ENCODE measurements at regions not wholly inside any gene's neighbourhood (a gene's known extent, or its start where the extent isn't known, plus 50 kb on each side); places are given as distances from the start of the nearest gene placed in this dataset.
"Not testable (repeated sequence)": the region's sequence is repeated elsewhere in the genome, so short reads cannot be mapped to it uniquely, and the experiment has no call there.

GRCh38 chr20:53814060-53814459, 220.4 kb upstream of the ZNF217 start:
- no peak for DNase-seq

GRCh38 chr20:53813636-53814035, 220.0 kb upstream of the ZNF217 start:
- no peak for DNase-seq

DNA sequence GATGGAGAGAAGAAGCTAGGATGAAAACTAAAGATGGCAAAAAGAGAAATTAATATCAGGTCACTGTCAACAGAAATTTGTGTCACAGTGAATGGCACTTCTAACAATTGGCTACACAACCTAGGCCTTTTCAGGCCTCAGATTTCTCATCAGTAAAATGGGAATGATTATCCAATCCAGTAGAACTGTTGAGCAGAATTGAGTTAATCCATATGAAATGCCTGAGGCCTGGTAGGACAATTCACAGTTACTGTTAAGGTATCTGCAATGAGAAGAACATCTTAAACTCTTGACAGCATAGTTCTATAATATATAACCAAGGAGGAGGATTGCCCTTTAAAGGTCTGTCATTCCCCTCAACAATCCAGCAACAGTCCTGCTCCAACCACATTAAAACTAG, 217.9 kb upstream of the ZNF217 start:
- DNase-seq, result no peak

DNA sequence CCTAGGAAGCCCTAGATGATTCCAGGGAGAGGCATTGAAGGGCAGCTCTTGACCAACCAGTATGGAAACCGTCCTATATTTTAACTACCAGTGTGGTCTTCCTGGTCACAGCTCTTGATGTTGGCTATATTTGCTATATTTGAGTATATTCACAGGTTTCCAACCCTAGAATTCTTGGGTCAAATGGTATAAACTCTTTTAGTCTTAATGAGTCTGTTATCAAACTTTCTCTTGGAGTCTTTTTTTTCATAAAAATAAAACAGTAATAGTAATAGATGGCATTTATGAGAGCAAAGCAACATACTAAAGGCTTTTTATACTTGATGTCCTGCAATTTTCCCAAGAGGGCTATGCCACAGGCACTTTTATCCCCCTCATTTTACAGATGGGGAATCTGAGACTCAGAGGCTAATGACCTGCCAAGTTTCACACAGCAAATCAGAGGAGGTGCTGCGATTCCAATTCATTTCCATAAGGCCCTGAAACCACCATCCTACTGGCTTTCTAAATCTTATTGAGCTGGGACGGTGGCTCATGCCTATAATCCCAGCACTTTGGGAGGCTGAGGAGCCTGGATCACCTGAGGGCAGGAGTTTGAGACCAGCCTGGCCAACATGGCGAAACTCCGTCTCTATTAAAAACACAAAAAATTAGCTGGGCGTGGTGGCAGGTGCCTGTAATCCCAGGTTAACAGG, 217.2 kb upstream of the ZNF217 start:
- no peak for DNase-seq

DNA sequence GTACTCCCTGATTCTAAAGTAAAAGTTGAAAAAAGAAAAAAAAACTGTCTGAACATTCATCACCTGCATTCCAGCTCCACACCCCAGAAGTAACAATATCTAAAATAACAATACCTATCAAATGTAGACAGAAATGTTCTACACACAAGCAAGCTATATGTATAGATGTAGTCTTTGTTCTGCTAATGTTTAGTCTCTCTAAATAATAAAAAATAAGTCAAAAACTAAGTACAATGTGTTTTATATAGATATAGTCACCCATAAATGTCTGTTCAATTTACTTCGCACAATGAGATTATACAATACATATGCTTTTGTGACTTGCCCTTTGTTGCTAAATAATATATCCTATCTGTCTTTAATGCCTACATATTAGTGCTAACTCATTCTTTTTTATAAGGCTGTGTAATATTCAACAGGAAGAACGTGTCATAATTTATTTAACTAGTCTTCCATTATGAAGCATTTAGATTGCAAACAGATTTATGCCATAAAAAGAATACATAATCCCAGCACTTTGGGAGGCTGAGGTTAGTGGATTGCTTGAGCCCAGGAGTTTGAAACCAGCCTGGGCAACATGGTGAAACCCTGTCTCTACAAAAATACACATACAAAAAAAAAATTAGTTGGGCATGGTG, 216.2 kb upstream of the ZNF217 start:
- DNase-seq, result no peak

DNA sequence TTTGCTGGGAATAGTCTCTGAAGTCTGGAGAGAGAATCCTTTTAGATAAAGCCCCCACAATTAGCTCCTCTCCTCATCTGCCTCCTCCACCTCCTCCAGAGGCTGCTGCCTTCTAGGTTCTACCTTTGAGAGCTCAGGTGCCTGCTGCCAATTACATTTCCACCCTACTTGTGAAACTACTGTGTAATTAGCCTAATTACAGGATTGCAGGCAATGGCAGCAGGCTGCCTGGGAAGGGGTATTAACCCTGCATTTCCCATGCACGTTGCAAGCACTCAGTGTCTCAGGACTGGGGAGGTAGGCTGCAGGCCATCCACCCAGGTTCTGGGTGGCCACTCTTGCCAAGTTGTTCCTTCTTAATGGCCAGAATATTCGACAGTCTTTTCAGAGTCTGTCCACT, 215.6 kb upstream of the ZNF217 start:
- no peak for DNase-seq

DNA sequence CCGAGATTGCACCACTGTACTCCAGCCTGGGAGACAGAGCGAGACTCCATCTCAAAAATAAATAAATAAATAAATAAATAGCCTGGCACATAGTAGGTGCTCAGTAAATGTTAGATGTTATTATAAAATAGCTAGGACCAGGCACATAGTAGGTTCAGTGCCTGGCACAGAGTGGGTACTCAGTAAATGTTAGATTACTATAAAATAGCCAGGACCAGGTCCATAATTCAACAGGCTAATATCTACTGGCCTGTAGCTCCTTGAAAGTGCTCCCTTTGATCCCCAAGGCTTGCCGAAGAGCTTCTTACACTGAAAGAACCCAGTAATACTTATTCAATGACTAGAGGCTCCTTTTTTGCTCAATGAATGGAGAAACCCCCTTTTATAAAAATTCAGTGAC, 215.1 kb upstream of the ZNF217 start:
- DNase-seq, result no peak

DNA sequence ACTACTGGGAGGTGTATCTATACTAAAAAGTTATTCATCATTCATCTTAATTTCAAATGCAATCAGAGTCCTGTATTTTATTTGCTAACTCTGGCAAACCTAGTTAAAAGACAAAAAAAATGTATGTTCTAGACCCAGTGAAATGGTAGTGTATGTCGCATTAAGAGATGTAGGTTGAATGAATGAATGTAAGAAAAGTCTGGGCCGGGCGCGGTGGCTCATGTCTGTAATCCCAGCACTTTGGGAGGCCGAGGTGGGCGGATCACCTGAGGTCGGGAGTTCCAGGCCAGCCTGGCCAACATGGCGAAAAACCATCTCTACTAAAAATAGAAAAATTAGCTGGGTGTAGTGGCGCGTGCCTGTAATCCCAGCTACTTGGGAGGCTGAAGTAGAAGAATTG, 214.7 kb upstream of the ZNF217 start:
- not testable (repeated sequence) for DNase-seq

DNA sequence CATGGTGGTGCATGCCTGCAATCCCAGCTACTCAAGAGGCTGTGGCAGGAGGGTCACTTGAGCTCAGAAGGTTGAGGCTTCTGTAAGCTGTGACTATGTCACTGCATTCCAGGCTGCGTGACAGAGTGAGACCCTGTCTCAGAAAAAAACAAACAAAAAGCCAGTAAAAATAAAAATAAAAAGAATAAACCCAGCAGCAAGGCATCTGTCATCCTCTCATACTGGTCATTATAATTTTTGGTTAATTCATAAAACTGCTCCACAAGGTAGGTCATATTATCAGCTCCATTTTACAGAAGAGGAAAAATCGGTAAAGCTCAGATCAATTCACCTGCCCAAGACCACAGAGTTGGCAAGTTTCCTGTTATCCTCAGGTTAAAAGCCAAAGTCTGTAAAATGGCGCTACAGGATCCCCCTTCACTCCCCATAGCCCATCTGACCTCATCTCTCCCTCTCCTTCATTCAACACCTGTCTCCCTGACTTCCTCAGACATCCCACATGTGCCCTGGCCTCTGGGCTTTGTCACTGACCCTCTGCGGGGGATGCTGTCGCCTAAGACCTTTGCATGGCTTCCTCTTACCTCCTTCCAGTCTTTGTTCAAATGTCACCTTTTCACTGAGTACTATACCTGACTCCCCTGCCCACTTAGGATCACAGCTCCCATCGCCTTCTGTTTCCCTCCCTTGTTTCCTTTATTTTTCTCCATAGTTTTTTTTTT, 213.2 kb upstream of the ZNF217 start:
- no peak for DNase-seq

DNA sequence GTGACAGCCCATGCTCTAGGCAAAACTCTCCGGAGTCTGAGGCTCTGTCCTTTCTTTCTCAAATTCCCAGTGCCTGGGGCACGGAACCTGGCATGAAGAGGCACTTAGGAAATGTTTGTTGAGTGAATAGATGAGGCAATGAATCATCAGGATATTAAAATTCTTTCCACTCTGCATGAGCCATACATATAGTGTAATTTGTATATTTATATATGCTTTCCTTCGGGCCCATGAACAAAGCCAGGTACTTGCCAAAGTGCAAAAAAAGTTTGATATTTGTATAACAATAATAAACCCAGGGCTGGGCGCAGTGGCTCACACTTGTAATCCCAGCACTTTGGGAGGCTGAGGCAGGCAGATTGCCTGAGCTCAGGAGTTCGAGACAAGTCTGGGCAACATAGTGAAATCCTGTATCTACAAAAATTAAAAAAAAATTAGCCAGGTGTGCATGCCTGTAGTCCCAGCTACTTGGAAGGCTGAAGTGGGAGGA, 212.3 kb upstream of the ZNF217 start:
- peak; percentile 94 for DNase-seq

DNA sequence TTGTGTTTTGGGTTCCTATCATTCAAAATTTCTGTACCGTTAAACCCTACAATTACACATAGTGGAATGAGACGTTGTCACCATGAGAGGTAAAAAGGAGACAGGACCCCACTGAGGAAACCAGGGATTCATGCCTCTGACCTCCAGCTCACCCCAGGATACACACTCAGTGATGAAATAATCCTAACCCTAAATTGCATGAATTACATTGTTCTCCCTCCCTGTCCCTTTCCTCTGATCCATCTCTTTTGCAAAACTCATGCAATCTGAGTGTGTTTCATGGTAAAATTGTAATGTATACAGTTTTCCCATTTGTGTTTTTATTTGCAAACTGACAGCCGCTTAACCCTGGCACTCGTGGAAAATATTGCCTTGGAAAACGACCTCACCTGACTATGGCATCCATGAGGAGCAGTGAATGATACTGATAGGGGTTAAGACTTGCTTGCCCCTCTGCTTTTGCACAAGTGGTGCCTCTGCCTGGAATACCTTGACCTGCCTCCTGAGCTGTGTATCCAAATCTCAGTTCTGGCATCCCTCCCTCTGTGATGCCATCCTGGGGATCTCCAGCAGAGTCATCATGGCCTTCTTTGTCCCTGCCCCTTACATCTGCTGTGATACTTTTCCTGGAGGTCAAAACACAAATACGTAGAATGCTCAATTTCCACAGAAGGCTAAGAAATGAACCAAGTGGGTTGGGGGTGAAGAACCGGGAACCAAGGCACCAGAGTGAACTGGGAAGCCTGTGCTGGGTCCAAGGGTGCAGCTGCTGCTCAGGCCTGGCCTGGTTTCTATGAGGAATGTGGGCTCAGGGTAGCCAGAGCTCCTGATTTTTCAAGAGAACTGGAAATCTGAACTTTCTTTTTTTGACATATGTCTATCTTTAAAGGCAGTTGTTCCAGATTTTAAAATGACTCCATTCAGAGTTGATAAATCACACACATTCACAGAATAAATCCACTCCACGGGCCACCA, 211.6 kb upstream of the ZNF217 start:
- peak; percentile 36 for DNase-seq

DNA sequence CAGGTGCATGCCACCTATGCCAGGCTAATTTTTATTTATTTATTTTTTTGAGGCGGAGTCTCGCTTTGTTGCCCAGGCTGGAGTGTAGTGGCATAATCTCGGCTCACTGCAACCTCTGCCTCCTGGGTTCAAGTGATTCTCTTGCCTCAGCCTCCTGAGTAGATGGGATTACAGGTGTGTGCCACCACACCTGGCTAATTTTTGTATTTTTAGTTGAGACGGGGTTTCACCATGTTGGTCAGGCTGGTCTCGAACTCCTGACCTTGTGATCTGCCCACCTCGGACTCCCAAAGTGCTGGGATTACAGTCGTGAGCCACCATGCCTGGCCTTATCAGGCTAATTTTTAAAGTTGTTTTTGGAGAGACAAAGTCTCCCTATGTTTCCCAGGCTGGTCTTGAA, 210.7 kb upstream of the ZNF217 start:
- not testable (repeated sequence) for DNase-seq

DNA sequence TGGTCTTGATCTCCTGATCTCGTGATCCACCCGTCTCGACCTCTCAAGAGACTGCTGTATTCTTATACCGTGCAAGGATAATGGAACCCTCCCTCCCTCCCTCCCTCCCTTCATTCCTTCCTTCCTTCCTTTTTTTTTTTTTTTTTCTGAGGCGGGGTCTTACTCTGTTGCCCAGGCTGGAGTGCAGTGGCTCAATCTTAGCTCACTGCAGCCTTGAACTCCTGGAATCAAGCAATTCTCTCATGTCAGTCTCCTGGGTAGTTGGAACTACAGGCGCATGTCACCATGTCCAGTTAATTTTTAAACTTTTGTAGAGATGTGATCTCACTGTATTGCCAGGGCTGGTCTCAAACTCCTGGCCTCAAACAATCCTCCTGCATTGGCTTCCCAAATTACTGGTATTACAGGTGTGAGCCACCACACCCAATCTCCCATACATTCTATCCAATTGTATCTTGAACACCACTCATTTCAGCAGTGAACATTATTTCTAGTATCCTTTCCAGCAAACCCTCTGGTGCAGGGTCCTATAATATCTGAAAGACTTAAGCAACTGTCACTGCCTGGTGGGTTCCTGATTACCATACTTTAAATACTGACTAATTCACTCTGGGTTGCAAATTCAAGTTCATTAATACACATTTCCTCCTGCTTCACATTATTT, 210.0 kb upstream of the ZNF217 start:
- no peak for DNase-seq

GRCh38 chr20:53801609-53802370, 208.2 kb upstream of the ZNF217 start:
- no peak for DNase-seq

DNA sequence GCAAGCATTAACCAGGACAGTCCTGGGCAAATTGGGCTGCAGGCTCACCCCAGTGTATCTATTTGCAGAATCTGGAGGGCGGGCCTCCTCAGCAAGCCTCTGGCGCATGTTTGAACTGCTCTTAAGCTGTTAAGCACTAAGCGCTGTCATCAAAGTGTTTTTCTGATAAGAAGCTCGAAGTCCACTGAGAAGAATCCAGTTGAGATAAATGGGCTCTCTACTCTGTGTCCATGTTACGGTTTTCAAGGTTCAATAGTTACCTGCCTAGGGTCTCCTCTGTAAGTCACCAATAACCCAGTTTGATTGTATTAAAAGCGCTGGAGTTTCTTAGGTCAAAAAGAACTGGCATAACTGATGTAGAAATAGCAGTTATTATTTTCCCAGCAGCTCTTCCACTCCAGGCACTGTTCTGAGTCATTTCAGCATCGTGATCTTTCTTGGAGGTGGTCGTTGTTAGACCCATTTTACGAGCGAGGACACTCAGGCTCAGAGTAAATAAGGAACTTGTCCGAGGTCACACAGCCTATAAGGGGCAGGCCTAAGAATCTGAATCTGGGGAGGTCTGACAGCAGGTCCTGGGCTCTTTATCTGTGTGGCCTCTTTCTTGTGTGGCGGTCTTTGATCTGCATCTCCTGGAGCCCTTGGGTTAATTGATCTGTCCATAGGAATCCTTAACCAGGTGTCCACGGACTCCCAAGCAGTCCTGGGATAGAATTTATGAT, 207.4 kb upstream of the ZNF217 start:
- no peak for DNase-seq

DNA sequence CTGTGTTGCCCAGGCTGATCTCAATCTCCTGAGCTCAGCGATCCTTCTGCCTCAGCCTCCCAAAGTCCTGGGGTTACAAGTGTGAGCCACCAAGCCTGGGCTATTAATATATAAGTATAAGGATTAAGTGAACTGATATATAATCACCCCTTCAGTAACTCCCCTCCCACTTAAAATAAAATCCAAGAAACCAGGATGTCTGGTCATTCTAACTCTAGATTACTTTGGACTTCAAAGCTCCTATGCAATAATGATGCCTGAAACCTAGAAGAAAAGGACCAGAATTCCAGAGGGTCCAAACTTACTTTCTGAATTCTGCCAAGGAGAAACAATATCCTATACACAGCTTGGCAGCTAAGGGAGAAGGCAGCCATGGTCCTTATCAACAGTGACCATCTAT, 206.8 kb upstream of the ZNF217 start:
- no peak for DNase-seq

DNA sequence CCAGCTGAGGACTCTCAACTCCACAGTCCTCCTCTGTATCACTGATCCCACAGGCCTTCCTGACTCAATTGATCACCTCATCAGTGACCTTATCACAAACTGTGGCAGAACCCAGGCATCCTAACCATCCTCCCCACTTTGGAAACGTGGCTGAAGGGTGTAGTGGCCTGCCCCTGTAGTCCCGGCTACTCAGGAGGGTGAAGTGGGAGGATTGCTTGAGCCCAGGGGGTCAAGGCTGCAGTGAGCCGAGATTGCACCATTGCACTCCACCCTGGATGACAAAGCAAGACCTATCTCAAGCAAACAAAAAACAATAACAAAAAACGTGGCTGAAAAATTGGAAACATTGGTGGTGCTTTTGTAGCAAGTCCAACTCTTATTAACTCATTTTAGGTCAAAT, 203.4 kb upstream of the ZNF217 start:
- DNase-seq, result no peak

DNA sequence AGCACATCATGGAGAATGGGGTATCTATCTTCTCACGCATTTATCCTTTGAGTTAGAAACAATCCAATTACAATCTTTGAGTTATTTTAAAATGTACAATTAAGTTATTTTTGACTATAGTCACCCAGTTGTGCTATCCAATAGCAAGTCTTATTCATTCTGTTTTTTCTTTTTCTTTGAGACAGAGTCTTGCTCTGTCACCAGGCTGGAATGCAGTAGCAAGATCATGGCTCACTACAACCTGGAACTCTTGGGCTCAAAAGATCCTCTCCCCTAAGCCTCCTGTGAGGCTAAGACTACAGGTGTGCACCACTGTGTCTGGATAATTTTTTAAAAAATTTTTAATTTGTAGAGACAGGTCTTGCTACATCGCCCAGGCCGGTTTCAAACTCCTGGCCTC, 201.5 kb upstream of the ZNF217 start:
- peak; percentile 87 for DNase-seq

- peak; percentile 78 for DNase-seq
Measured at GRCh38 chr20:53794529-53795115, 201.0 kb upstream of the ZNF217 start.

GRCh38 chr20:53793783-53794383, 200.2 kb upstream of the ZNF217 start:
- no peak for DNase-seq
